ENCODE measurements at regions not wholly inside any gene's neighbourhood (a gene's known extent, or its start where the extent isn't known, plus 50 kb on each side); places are given as distances from the start of the nearest gene placed in this dataset.
A peak's percentile ranks its signal among the peaks of the same experiment; 100 is the strongest.

- Mint-ChIP-seq H3K9me3 (ENCODE audit: unreplicated experiment) (no peaks in the 10 kb centered on the region), H3K4me1 (ENCODE audit: insufficient read depth, unreplicated experiment) (peaks cover 18% of the 10 kb centered on the region), H3K4me3 (ENCODE audit: unreplicated experiment) (peak overlapping the region; percentile 91), H3K27ac (ENCODE audit: low read depth, unreplicated experiment) (peak overlapping the region; percentile 90), H3K36me3 (ENCODE audit: insufficient read depth, unreplicated experiment) (peaks cover 19% of the 10 kb centered on the region), H3K27me3 (ENCODE audit: insufficient read depth, unreplicated experiment) (no peaks in the 10 kb centered on the region)
- intact Hi-C loops (cut with micrococcal nuclease), result loop anchor here (1.0 kb wide), 1 partner anchor 125 kb away; no protein-coding TSS in a partner anchor
- no peak for TF ChIP-seq CTCF (IDR thresholded peaks at IDR 0.05; ENCODE audit: unreplicated experiment)
- POLR2A ChIA-PET, result interaction anchor here (0.6 to 7.8 kb wide), 11 partner anchors 10 to 720 kb away, joined by 3 to 166 read pairs (median 11); a partner anchor contains a TSS
- CTCF ChIA-PET, result interaction anchor here (1.2 to 2.1 kb wide), 3 partner anchors 10 to 31 kb away, joined by 3 to 12 read pairs (median 4); no protein-coding TSS in a partner anchor
- no peak for DNase-seq (ENCODE audit: unreplicated experiment)
- BruUV-seq (replicated peaks), result no TSS peak
These were observed 470.1 kb downstream of the SOX9 start for GRCh38 chr17:72590882-72591281.

- BruUV-seq (replicated peaks), result TSS peak; percentile 50
- no peak for TF ChIP-seq CTCF (IDR thresholded peaks at IDR 0.05; ENCODE audit: unreplicated experiment)
- ChIA-PET POLR2A (interaction anchor here (0.6 to 7.8 kb wide), 32 partner anchors 11 to 734 kb away, joined by 3 to 166 read pairs (median 4); a partner anchor contains a TSS), CTCF (interaction anchor here (0.7 to 2.1 kb wide), 5 partner anchors 11 to 662 kb away, joined by 3 to 12 read pairs (median 3); no protein-coding TSS in a partner anchor)
- H3K27ac Mint-ChIP-seq (ENCODE audit: low read depth, unreplicated experiment), result peak overlapping the region; percentile 90
- peak overlapping the region; percentile 91 for H3K4me3 Mint-ChIP-seq (ENCODE audit: unreplicated experiment)
- peaks cover 16% of the 10 kb centered on the region for H3K4me1 Mint-ChIP-seq (ENCODE audit: insufficient read depth, unreplicated experiment)
- no peaks in the 10 kb centered on the region for H3K27me3 Mint-ChIP-seq (ENCODE audit: insufficient read depth, unreplicated experiment)
- DNase-seq (ENCODE audit: unreplicated experiment), result peak; percentile 45
- H3K9me3 Mint-ChIP-seq (ENCODE audit: unreplicated experiment), result no peaks in the 10 kb centered on the region
- intact Hi-C loops (cut with micrococcal nuclease), result loop anchor here (1.0 kb wide), 1 partner anchor 125 kb away; no protein-coding TSS in a partner anchor
- peaks cover 19% of the 10 kb centered on the region for H3K36me3 Mint-ChIP-seq (ENCODE audit: insufficient read depth, unreplicated experiment)
These were observed 470.7 kb downstream of the SOX9 start for GRCh38 chr17:72591289-72592241.

- peaks cover 19% of the 10 kb centered on the region for H3K36me3 Mint-ChIP-seq (ENCODE audit: insufficient read depth, unreplicated experiment)
- no peaks in the 10 kb centered on the region for H3K9me3 Mint-ChIP-seq (ENCODE audit: unreplicated experiment)
- H3K4me1 Mint-ChIP-seq (ENCODE audit: insufficient read depth, unreplicated experiment), result peaks cover 11% of the 10 kb centered on the region
- POLR2A ChIA-PET, result interaction anchor here (0.5 to 7.8 kb wide), 31 partner anchors 10 to 733 kb away, joined by 3 to 166 read pairs (median 3); a partner anchor contains a TSS
- no TSS peak for BruUV-seq (replicated peaks)
- peak overlapping the region; percentile 91 for H3K4me3 Mint-ChIP-seq (ENCODE audit: unreplicated experiment)
- DNase-seq (ENCODE audit: unreplicated experiment), result peak; percentile 86
- H3K27me3 Mint-ChIP-seq (ENCODE audit: insufficient read depth, unreplicated experiment), result no peaks in the 10 kb centered on the region
- no peak for TF ChIP-seq CTCF (IDR thresholded peaks at IDR 0.05; ENCODE audit: unreplicated experiment)
- intact Hi-C loops (cut with micrococcal nuclease), result no loop called here
- CTCF ChIA-PET, result interaction anchor here (1.0 to 2.1 kb wide), 5 partner anchors 12 to 132 kb away, joined by 3 to 12 read pairs (median 4); no protein-coding TSS in a partner anchor
- peak overlapping the region; percentile 90 for H3K27ac Mint-ChIP-seq (ENCODE audit: low read depth, unreplicated experiment)
These were observed 471.6 kb downstream of the SOX9 start for GRCh38 chr17:72592242-72592966.
